ENCODE measurements at regions not wholly inside any gene's neighbourhood (a gene's known extent, or its start where the extent isn't known, plus 50 kb on each side); places are given as distances from the start of the nearest gene placed in this dataset.
"Not testable (repeated sequence)": the region's sequence is repeated elsewhere in the genome, so short reads cannot be mapped to it uniquely, and the experiment has no call there.

DNA sequence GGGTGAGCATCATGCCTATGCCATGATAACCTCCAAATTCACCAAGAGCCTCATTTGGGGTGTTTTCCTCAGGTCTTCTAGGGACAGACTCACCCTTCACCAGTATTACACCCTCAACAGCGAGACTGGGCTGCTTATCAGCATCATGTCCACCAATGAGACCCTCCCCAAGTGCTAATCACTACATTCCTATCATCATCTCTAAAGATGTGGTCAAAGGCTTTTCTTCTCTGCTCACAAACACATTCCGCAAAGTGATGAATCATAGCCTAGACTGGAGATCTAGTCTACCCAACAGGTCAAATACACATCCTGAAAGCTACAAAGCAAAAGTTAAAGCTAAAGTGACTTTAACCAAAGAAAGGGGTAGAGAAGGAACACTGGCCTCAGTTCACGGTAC, 75.3 kb upstream of the C7orf33 start:
- DNase-seq = no peak

DNA sequence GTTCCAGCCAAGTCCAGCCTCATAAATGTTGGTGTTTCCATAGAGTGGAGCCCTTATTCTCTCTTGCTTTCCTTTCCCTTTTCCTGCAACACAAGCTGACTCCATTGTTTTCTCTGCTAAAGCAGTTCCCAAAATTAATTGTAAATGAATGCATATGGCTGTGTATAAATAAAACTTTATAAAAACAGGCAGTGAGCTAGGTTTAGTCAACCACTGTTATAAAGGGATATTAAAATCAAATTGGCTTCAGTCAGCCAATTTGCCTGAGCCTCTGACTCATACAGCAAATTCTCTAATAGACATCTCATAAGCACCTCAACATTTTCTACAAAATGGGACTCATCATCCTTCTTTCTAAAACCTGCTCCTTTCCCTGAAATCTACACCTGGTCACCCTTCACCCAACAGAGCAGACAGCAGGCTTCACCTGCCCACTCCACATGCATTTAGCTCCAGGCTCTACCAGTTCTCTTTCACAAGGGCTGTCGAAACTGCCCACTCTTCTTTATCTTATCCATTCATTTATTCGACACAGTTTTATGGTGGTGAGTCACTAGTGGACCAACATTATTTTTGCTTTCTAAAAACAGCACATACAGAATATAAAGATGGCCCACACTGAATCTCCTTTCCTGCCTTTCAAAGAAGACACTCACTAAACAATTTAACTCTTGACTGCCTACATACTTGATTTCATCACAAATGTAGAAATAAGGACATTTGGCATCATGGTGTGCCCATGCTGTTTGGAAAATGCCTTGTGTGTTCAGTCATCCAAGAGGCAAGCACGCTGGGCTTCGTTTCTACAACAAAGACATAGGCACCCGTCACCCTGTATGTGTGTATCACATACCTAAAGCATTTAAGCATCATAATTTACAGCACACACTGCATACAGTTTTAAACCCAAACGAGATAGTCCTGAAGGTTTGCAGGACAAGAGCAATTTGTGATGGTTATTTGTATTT, 74.6 kb upstream of the C7orf33 start:
- no peak for DNase-seq

DNA sequence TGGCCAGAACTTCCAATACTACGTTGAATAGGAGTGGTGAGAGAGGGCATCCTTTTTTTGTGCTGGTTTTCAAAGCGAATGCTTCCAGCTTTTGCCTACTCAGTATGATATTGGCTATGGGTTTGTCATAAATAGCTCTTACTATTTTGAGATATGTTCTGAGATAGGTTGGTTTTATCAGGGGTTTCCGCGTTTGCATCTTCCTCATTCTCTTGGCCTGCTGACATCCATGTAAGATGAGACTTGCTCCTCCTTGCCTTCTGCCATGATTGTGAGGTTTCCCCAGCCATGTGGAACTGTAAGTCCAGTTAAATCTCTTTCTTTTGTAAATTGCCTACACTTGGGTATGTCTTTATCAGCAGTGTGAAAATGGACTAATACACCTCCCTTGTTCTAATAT, 71.2 kb upstream of the C7orf33 start:
- not testable (repeated sequence) for DNase-seq

DNA sequence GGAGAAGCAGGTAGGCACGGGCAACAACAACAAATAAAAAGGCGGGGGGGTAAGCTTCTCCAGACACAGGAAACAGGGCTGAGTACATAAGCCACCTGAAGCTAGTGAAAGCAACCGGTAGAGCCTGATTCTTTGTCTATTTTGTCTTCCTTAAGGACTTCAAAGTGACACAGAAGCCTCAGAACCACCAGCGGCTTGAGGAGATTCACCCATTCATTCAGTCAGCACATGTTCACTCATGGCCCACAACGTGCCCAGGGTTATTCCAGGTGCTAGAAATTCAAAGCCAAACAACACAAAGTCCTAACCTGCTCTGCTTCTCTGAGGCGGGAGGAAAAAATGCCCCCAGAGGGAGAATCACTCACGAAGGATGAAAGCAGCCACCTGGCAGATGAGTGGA, 69.3 kb upstream of the C7orf33 start:
- DNase-seq = no peak

DNA sequence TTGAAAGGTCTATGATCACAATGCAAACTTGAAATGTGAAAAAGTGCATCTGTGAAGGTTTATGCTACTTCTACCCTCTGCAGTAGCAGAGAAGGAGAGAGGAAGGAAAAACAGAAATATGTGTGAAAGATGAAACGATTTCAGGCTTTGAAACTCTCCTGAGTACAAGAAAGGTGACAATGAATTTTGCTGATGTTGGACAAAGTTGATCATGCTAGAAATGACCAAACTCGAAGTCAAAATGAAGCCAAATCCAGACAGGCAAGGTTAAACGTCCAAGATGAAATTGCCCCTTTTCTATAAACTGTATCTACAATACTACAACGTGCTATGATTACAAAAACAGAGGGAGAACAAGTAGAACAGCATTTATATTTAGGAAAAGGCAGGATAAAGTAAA, 67.0 kb upstream of the C7orf33 start:
- DNase-seq = no peak

DNA sequence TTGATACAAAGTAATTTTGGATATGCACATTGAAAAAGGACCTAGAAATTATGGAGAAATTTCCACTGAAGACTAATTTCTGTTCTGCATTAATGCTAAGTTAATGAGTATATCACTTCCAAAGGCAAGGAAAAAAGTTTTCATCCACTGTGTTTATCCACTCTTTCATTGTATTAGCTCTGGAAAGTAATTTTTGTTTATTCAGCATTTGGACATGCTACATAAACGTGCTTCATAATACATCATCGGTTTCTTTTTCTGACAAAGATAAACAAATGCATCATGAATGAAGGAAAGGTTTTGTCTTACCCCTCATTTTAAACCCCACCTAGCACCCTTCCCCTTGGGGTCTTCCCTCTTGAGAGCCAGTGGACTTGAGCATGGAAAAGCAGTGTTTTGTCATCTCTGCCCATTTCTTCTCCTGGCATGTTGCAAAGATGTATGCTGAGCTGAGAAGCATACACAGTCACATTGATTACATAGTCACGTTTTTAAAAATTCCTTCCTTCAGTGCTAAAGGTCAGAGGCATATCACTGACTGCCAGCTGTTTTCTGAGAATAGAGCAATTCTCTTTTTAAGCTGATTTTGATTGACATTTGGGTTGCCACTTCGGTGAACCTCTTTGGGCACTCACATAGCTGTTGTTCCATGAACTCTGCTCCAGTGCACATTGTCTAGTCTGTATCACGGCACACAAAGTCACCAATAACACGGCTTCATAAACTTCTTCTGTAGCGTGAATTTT, 65.9 kb upstream of the C7orf33 start:
- DNase-seq = no peak

DNA sequence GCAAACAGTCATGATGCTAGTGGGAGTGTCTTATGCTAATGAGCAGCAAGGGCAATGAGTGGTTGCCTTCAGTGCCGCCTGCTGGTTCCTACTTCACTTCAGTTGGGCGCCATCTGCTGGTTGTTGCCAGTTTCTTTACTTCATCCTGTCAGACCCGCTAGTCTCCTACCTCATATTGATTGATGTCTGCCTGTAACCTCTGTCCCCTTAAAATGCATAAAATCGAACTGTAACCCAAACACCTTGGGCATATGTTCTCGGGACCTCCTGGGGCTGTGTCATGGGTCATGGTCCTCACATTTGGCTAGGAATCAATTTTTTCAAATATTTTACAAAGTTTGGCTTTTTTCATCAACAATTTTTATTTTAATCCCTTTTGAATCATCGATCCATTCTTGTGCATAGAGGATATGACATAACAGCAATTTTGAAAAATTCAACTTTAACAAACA, 62.8 kb upstream of the C7orf33 start:
- peak; percentile 91 for DNase-seq

DNA sequence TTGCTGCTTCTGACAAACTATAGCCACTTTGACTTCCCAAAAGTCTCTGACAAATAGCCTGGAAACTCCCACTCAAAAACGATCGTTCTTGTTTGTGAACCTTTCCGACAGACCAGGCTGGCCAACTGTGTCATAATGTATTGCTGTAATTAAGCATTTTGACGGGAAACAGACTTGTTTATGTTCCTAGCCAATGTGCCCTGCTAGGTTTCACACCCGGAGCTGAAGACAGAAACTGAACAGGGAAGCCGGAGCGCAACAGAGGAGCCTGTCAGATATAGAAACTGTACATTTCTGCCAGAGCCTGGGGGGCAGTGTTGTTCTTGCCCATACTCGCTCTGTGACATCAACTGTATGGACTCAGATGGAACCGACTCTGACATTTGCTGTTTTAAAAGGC, 55.3 kb upstream of the C7orf33 start:
- DNase-seq = peak; percentile 60

DNA sequence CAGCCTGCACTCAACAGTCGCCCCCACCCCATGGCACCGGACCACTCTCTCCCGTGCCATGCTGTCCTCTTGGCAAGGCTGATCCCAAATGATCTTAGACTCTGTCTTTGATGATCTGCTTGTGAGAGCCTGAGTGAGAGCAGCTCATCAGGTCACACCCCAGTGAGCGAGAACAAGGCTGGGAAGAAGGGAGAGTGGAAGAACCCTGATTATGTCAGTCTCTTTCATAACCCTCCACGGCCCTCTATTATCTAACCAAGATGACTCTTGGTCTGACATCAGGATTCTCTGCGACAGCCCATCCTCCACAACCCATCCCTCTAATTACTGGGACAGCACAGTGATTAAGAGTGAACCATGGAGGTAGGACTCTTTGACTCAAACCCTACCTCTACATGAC, 53.1 kb upstream of the C7orf33 start:
- no peak for DNase-seq

DNA sequence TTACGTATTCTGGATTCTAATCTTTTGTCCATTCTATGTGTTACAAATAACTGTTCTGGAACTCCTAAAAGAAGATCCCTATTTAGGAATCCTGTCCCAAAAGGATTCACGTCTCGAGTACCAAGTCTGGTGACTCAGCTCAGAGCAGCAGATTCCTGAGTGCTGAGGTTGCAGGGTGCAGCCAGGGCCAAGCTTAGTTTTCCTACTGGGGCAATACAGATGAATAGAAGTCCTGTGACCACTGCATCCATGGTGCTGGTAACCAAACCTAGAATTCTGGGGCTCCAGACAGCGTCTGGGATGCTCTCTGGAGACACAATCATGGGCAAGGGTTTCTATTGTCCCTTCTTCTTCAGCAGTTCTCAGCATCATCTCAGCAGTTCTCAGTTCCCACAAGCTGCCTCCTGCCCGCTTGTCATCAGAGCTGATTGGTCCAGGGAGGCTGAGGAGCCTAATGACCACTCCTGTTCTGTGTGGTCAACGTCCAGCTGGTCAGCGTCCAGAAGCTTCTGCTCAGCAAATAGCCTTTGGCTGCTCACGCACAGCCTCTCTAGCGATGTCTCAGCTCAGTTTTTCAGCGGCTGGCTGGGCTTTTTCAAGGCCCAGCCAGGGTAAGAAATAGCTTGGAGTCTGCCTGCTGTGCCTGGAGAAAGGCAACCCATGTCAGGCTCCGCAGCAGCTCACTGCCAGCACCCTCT, 50.4 kb upstream of the C7orf33 start:
- DNase-seq = no peak
